Lung (tissue), 11 donors: ENCODE measurements at regions not wholly inside any gene's neighbourhood (a gene's known extent, or its start where the extent isn't known, plus 50 kb on each side); places are given as distances from the start of the nearest gene placed in this dataset.

ENCODE experiments used
- ATAC-seq: fragments of 200-7000 bp; cut with Tn5 transposase; one replicate; pipeline ENCODE4 v1.9.1; 2020; ENCODE audit warnings: moderate number of reproducible peaks; ENCODE audit not compliant: insufficient read depth, low FRiP score
- DNase-seq, 3 donors: peaks; one replicate each; pipeline ENCODE4 v3.0.0-alpha.2; 2013 to 2017
- H3K27ac ChIP-seq, 2 donors: one replicate each; pipeline ENCODE4 v1.5.1; 2013; ENCODE audit warnings: mild to moderate bottlenecking in 2 of 2, moderate library complexity in 2 of 2, control low read depth in 1 of 2, inconsistent platforms in 1 of 2, low read depth in 1 of 2, low read length in 1 of 2
- H3K27me3 ChIP-seq, 3 donors: one replicate each; pipeline ENCODE4 v1.5.1; 2013; ENCODE audit warnings: low read length in 2 of 3; ENCODE audit not compliant: control insufficient read depth in 3 of 3, insufficient read depth in 3 of 3
- H3K36me3 ChIP-seq, 4 donors: one replicate each; pipeline ENCODE4 v1.5.1; 2013; ENCODE audit warnings: low read length in 4 of 4, mild to moderate bottlenecking in 1 of 4, moderate library complexity in 1 of 4; ENCODE audit not compliant: control insufficient read depth in 4 of 4, insufficient read depth in 4 of 4
- H3K4me1 ChIP-seq, 5 donors: one replicate each; pipeline ENCODE4 v1.5.1; 2013; ENCODE audit warnings: low read length in 5 of 5, mild to moderate bottlenecking in 2 of 5, moderate library complexity in 1 of 5; ENCODE audit not compliant: control insufficient read depth in 5 of 5, insufficient read depth in 5 of 5
- H3K4me3 ChIP-seq: one replicate; pipeline ENCODE4 v1.5.1; 2013; ENCODE audit warnings: mild to moderate bottlenecking, control low read depth, moderate library complexity
- H3K9ac ChIP-seq, 2 donors: one replicate each; pipeline ENCODE4 v1.5.1; 2013; ENCODE audit warnings: low read length in 2 of 2, control low read depth in 1 of 2; ENCODE audit not compliant: insufficient read depth in 1 of 2
- H3K9me3 ChIP-seq, 4 donors: one replicate each; pipeline ENCODE4 v1.5.1; 2013; ENCODE audit warnings: low read length in 3 of 4, mild to moderate bottlenecking in 1 of 4, moderate library complexity in 1 of 4; ENCODE audit not compliant: control insufficient read depth in 4 of 4, insufficient read depth in 3 of 4
- CTCF ChIP-seq: IDR thresholded peaks from 2 replicates; pipeline ENCODE4 v1.5.1; 2012; ENCODE audit warnings: mild to moderate bottlenecking; ENCODE audit errors: control extremely low read depth, extremely low read depth
- WGBS, 2 donors: extraction: QIAGEN DNeasy Blood & Tissue Kit; methylation state at CpG; one replicate each; pipeline ENCODE4 v1.1.7; 2013; 5-methylcytosine and 5-hydroxymethylcytosine counted together
- donor health status: control.
- donor health status: control.
- donor health status: Bipolar disorder and iron deficiency.
- donor health status: healthy.
- donor health status: DM: yes; HTN: yes; CAD: no.

- H3K27ac ChIP-seq, result no peak overlapping the region
- WGBS, 2 donors, result 74 to 94% methylated on average over 2 of the region's 2 CpGs
- H3K4me1 ChIP-seq, result peaks cover 0 to 3% (median 0%) of the 10 kb centered on the region in 5 donors
- no peak for TF ChIP-seq CTCF
- DNase-seq (no peak), ATAC-seq (no peak)
- no peak overlapping the region for H3K4me3 ChIP-seq
- H3K27me3 ChIP-seq, result no peaks in the 10 kb centered on the region
- H3K36me3 ChIP-seq, result no peaks in the 10 kb centered on the region
- no peaks in the 10 kb centered on the region for H3K9me3 ChIP-seq
- H3K9ac ChIP-seq, result no peak overlapping the region
Measured at GRCh38 chr7:52720856-52721255, 314.6 kb upstream of the POM121L12 start.

GRCh38 chr7:52719677-52720076, 315.8 kb upstream of the POM121L12 start:
- H3K4me3 ChIP-seq, result no peak overlapping the region
- TF ChIP-seq CTCF, result no peak
- H3K27ac ChIP-seq, result no peak overlapping the region
- DNase-seq (peak in 2 of 3 donors; percentile 1 to 34), ATAC-seq (no peak)
- H3K36me3 ChIP-seq, result no peaks in the 10 kb centered on the region
- H3K4me1 ChIP-seq, result peaks cover 0 to 3% (median 0%) of the 10 kb centered on the region in 5 donors
- no peaks in the 10 kb centered on the region for H3K9me3 ChIP-seq
- WGBS, 2 donors, result 36 to 37% methylated on average over 3 of the region's 3 CpGs
- no peaks in the 10 kb centered on the region for H3K27me3 ChIP-seq
- H3K9ac ChIP-seq, result no peak overlapping the region

- Histone ChIP-seq H3K9me3 (no peaks in the 10 kb centered on the region), H3K27ac (no peak overlapping the region), H3K4me3 (no peak overlapping the region), H3K36me3 (no peaks in the 10 kb centered on the region), H3K9ac (no peak overlapping the region), H3K27me3 (no peaks in the 10 kb centered on the region), H3K4me1 (peaks cover 0 to 2% (median 0%) of the 10 kb centered on the region in 5 donors)
- 86% methylated on average over 7 of the region's 7 CpGs for WGBS, 2 donors
- TF ChIP-seq CTCF, result no peak
- DNase-seq, result no peak
- no peak for ATAC-seq
Measured at GRCh38 chr7:52715701-52716100, 319.7 kb upstream of the POM121L12 start.

- Histone ChIP-seq H3K9me3 (peaks cover 0 to 4% (median under 1%) of the 10 kb centered on the region in 4 donors), H3K4me1 (no peaks in the 10 kb centered on the region), H3K4me3 (no peak overlapping the region), H3K27ac (no peak overlapping the region), H3K27me3 (no peaks in the 10 kb centered on the region), H3K36me3 (no peaks in the 10 kb centered on the region), H3K9ac (no peak overlapping the region)
- no peak for TF ChIP-seq CTCF
- ATAC-seq (no peak), DNase-seq (no peak)
- 60 to 92% methylated on average over 2 of the region's 2 CpGs for WGBS, 2 donors
Measured at GRCh38 chr7:52712938-52713337, 322.5 kb upstream of the POM121L12 start.
